OCI-LY7 (cell line): ENCODE measurements at regions not wholly inside any gene's neighbourhood (a gene's known extent, or its start where the extent isn't known, plus 50 kb on each side); places are given as distances from the start of the nearest gene placed in this dataset.

ENCODE experiments used
- BruUV-seq: library from RNA; stranded (reverse); fragments of 400-500 nt; replicated peaks from 2 replicates; lab custom pipeline; 2021; lab: Mats Ljungman, UMichigan
- CTCF ChIA-PET: fragments of 300-600 bp; sonication (Branson Sonifier 250); formaldehyde crosslinking; loops from one replicate; lab custom pipeline; 2022; ENCODE audit warnings: antibody characterized with exemption; ENCODE audit not compliant: unreplicated experiment; lab: Charles Lee
- POLR2A ChIA-PET: fragments of 300-600 bp; sonication (Branson Sonifier 250); formaldehyde crosslinking; loops from one replicate; lab custom pipeline; 2022; ENCODE audit warnings: antibody characterized with exemption; lab: Charles Lee
- DNase-seq: peaks from one replicate; pipeline ENCODE4 v3.0.0-alpha.2; 2015; ENCODE audit warnings: low spot score
- H2AFZ ChIP-seq: fragments of 200-600 bp; sonication (generic), shearing (Covaris generic); 2 replicates; pipeline ENCODE4 v1.6.1; 2014; ENCODE audit warnings: mild to moderate bottlenecking, antibody characterized with exemption, low read length, moderate library complexity
- H3K27ac ChIP-seq: fragments of 200-600 bp; sonication (generic); 2 replicates; pipeline ENCODE4 v1.5.1; 2014; ENCODE audit warnings: mixed run types, low read depth, mild to moderate bottlenecking, moderate library complexity, low read length, inconsistent platforms; ENCODE audit not compliant: poor library complexity, severe bottlenecking
- H3K36me3 ChIP-seq: fragments of 200-600 bp; sonication (generic); 2 replicates; pipeline ENCODE4 v1.6.1; 2014; ENCODE audit warnings: mild to moderate bottlenecking, antibody characterized with exemption, low read length, moderate library complexity, mixed read lengths; ENCODE audit not compliant: insufficient read depth
- H3K4me1 ChIP-seq: fragments of 200-600 bp; sonication (generic); 2 replicates; pipeline ENCODE4 v1.5.1; 2014; ENCODE audit warnings: mild to moderate bottlenecking, low read length; ENCODE audit not compliant: insufficient read depth, poor library complexity, severe bottlenecking
- H3K4me2 ChIP-seq: fragments of 200-600 bp; sonication (generic); 2 replicates; pipeline ENCODE4 v1.6.1; 2014; ENCODE audit warnings: mild to moderate bottlenecking, low read length
- H3K4me3 ChIP-seq: fragments of 200-600 bp; sonication (generic); 2 replicates; pipeline ENCODE4 v1.5.1; 2014; ENCODE audit warnings: mild to moderate bottlenecking, low read depth, low read length; ENCODE audit not compliant: poor library complexity, severe bottlenecking
- H3K79me2 ChIP-seq: fragments of 200-600 bp; sonication (generic); 2 replicates; pipeline ENCODE4 v1.6.1; 2016; ENCODE audit warnings: low read depth, mild to moderate bottlenecking, low read length, moderate library complexity, mixed read lengths; ENCODE audit not compliant: insufficient read depth
- H3K9me2 ChIP-seq: fragments of 200-600 bp; sonication (generic); 2 replicates; pipeline ENCODE4 v1.6.1; 2016; ENCODE audit warnings: mild to moderate bottlenecking, low read length, mixed read lengths; ENCODE audit not compliant: insufficient read depth
- H3K9me3 ChIP-seq: fragments of 200-600 bp; sonication (generic); 2 replicates; pipeline ENCODE4 v1.6.1; 2014; ENCODE audit warnings: mild to moderate bottlenecking, mixed run types, low read length, mixed read lengths
- H4K20me1 ChIP-seq: fragments of 200-600 bp; sonication (generic); 2 replicates; pipeline ENCODE4 v1.6.1; 2014; ENCODE audit warnings: mild to moderate bottlenecking, antibody characterized with exemption, low read length, moderate library complexity, mixed read lengths; ENCODE audit not compliant: insufficient read depth
- EZH2phosphoT487 ChIP-seq: fragments of 200-600 bp; sonication (generic); IDR thresholded peaks from 2 replicates; pipeline ENCODE4 v1.6.1; 2018; ENCODE audit warnings: low read depth, borderline replicate concordance, mild to moderate bottlenecking, mixed run types, antibody characterized with exemption, low read length, moderate library complexity, mixed read lengths
- intact Hi-C: fragments of 100-400 bp; cut with micrococcal nuclease; formaldehyde crosslinking; loops from one replicate; pipeline ENCODE4 v1.10.0; 2022; ENCODE audit not compliant: unreplicated experiment
- TF ChIP-seq, protein P1 (sequence below): fragments of 200-600 bp; sonication (generic); conservative IDR thresholded peaks from 2 replicates; pipeline ENCODE4 v1.5.1; 2014; ENCODE audit warnings: mild to moderate bottlenecking, antibody characterized with exemption, low read length, moderate library complexity, mixed read lengths

GRCh38 chr2:120854014-120854620 is 118.4 kb downstream of the GLI2 start:
- no peak overlapping the region for H3K4me2 ChIP-seq
- DNase-seq = no peak
- H3K4me1 ChIP-seq = no peaks in the 10 kb centered on the region
- intact Hi-C loops = no loop called here
- ChIA-PET CTCF (no interaction called here), POLR2A (no interaction called here)
- H3K27ac ChIP-seq = no peak overlapping the region
- H3K9me3 ChIP-seq = no peaks in the 10 kb centered on the region
- H2AFZ ChIP-seq = no peak overlapping the region
- H4K20me1 ChIP-seq = no peaks in the 10 kb centered on the region; the same call in 1 of the 2 replicates
- no peaks in the 10 kb centered on the region for H3K9me2 ChIP-seq
- no TSS peak for BruUV-seq
- no peak overlapping the region for H3K4me3 ChIP-seq
- TF ChIP-seq, protein P1, sequence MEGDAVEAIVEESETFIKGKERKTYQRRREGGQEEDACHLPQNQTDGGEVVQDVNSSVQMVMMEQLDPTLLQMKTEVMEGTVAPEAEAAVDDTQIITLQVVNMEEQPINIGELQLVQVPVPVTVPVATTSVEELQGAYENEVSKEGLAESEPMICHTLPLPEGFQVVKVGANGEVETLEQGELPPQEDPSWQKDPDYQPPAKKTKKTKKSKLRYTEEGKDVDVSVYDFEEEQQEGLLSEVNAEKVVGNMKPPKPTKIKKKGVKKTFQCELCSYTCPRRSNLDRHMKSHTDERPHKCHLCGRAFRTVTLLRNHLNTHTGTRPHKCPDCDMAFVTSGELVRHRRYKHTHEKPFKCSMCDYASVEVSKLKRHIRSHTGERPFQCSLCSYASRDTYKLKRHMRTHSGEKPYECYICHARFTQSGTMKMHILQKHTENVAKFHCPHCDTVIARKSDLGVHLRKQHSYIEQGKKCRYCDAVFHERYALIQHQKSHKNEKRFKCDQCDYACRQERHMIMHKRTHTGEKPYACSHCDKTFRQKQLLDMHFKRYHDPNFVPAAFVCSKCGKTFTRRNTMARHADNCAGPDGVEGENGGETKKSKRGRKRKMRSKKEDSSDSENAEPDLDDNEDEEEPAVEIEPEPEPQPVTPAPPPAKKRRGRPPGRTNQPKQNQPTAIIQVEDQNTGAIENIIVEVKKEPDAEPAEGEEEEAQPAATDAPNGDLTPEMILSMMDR = no peak
- TF ChIP-seq EZH2phosphoT487 = no peak
- no peaks in the 10 kb centered on the region for H3K36me3 ChIP-seq
- H3K79me2 ChIP-seq = no peaks in the 10 kb centered on the region

GRCh38 chr2:120854766-120855530 is 119.3 kb downstream of the GLI2 start:
- TF ChIP-seq, protein P1 = no peak
- no peak for TF ChIP-seq EZH2phosphoT487
- H3K4me3 ChIP-seq = no peak overlapping the region
- CTCF ChIA-PET = no interaction called here
- no TSS peak for BruUV-seq
- no peaks in the 10 kb centered on the region for H3K79me2 ChIP-seq
- H4K20me1 ChIP-seq = no peaks in the 10 kb centered on the region; the same call in 1 of the 2 replicates
- POLR2A ChIA-PET = no interaction called here
- no peak overlapping the region for H2AFZ ChIP-seq
- H3K9me2 ChIP-seq = no peaks in the 10 kb centered on the region
- intact Hi-C loops = no loop called here
- no peaks in the 10 kb centered on the region for H3K9me3 ChIP-seq
- no peak for DNase-seq
- H3K4me2 ChIP-seq = no peak overlapping the region
- no peaks in the 10 kb centered on the region for H3K36me3 ChIP-seq
- H3K4me1 ChIP-seq = no peaks in the 10 kb centered on the region
- no peak overlapping the region for H3K27ac ChIP-seq

- TF ChIP-seq, protein P1 = no peak
- TF ChIP-seq EZH2phosphoT487 = no peak
- intact Hi-C loops = no loop called here
- Histone ChIP-seq H3K4me1 (no peaks in the 10 kb centered on the region), H3K79me2 (no peaks in the 10 kb centered on the region), H3K27ac (no peak overlapping the region), H3K36me3 (no peaks in the 10 kb centered on the region), H3K4me2 (no peak overlapping the region), H3K9me2 (no peaks in the 10 kb centered on the region), H2AFZ (no peak overlapping the region), H3K9me3 (no peaks in the 10 kb centered on the region), H3K4me3 (no peak overlapping the region), H4K20me1 (no peaks in the 10 kb centered on the region; the same call in 1 of the 2 replicates)
- no TSS peak for BruUV-seq
- ChIA-PET CTCF (no interaction called here), POLR2A (no interaction called here)
- no peak for DNase-seq
Observed at GRCh38 chr2:120855855-120856405, 120.3 kb downstream of the GLI2 start.
